ENCODE measurements at regions not wholly inside any gene's neighbourhood (a gene's known extent, or its start where the extent isn't known, plus 50 kb on each side); places are given as distances from the start of the nearest gene placed in this dataset.

- TF ChIP-seq, protein P1, sequence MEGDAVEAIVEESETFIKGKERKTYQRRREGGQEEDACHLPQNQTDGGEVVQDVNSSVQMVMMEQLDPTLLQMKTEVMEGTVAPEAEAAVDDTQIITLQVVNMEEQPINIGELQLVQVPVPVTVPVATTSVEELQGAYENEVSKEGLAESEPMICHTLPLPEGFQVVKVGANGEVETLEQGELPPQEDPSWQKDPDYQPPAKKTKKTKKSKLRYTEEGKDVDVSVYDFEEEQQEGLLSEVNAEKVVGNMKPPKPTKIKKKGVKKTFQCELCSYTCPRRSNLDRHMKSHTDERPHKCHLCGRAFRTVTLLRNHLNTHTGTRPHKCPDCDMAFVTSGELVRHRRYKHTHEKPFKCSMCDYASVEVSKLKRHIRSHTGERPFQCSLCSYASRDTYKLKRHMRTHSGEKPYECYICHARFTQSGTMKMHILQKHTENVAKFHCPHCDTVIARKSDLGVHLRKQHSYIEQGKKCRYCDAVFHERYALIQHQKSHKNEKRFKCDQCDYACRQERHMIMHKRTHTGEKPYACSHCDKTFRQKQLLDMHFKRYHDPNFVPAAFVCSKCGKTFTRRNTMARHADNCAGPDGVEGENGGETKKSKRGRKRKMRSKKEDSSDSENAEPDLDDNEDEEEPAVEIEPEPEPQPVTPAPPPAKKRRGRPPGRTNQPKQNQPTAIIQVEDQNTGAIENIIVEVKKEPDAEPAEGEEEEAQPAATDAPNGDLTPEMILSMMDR (IDR thresholded peaks at IDR 0.05): no peak
- no peak for TF ChIP-seq EZH2 (IDR thresholded peaks at IDR 0.05; ENCODE audit: borderline replicate concordance, insufficient read depth, low read depth, low read length, poor library complexity, severe bottlenecking)
Measured at GRCh38 chr13:54301085-54301484, 1272.5 kb downstream of the OLFM4 start.

Data from B cell (primary cell).